H9 (cell line): ENCODE measurements at regions not wholly inside any gene's neighbourhood (a gene's known extent, or its start where the extent isn't known, plus 50 kb on each side); places are given as distances from the start of the nearest gene placed in this dataset.

Source experiments
- DNase-seq: peaks from one replicate; pipeline ENCODE4 v3.0.0-alpha.2; 2017
- H2AFZ ChIP-seq: one replicate; pipeline ENCODE4 v1.6.1; 2013; ENCODE audit warnings: mild to moderate bottlenecking, low read length, control low read depth, moderate library complexity
- H2AK5ac ChIP-seq: 2 replicates; pipeline ENCODE4 v1.6.1; 2013; ENCODE audit warnings: low read length, control low read depth, mixed read lengths; ENCODE audit not compliant: insufficient read length
- H2BK120ac ChIP-seq: one replicate; pipeline ENCODE4 v1.6.1; 2013; ENCODE audit warnings: low read depth, mild to moderate bottlenecking, low read length, control low read depth, inconsistent platforms; ENCODE audit not compliant: poor library complexity, severe bottlenecking
- H2BK12ac ChIP-seq: 2 replicates; pipeline ENCODE4 v1.6.1; 2013; ENCODE audit warnings: low read length, control low read depth, mixed read lengths, low read depth; ENCODE audit not compliant: insufficient read length
- H2BK15ac ChIP-seq: 2 replicates; pipeline ENCODE4 v1.6.1; 2013; ENCODE audit warnings: low read depth, low read length, control low read depth
- H2BK20ac ChIP-seq: one replicate; pipeline ENCODE4 v1.6.1; 2013; ENCODE audit warnings: low read depth, mild to moderate bottlenecking, low read length, control low read depth, inconsistent platforms; ENCODE audit not compliant: poor library complexity, severe bottlenecking
- H2BK5ac ChIP-seq: 2 replicates; pipeline ENCODE4 v1.6.1; 2013; ENCODE audit warnings: low read length, control low read depth, mixed read lengths; ENCODE audit not compliant: insufficient read length
- H3K14ac ChIP-seq: 2 replicates; pipeline ENCODE4 v1.6.1; 2013; ENCODE audit warnings: low read length, control low read depth; ENCODE audit not compliant: insufficient read depth
- H3K18ac ChIP-seq: 2 replicates; pipeline ENCODE4 v1.6.1; 2013; ENCODE audit warnings: low read depth, mild to moderate bottlenecking, mixed read lengths, low read length, control low read depth; ENCODE audit not compliant: insufficient read length
- H3K23ac ChIP-seq: 2 replicates; pipeline ENCODE4 v1.6.1; 2013; ENCODE audit warnings: low read length, control low read depth, mixed read lengths, low read depth; ENCODE audit not compliant: insufficient read length
- H3K23me2 ChIP-seq: 2 replicates; pipeline ENCODE4 v1.6.1; 2013; ENCODE audit warnings: low read depth, mild to moderate bottlenecking, mixed read lengths, low read length, control low read depth; ENCODE audit not compliant: insufficient read length, poor library complexity, severe bottlenecking
- H3K27ac ChIP-seq: 2 replicates; pipeline ENCODE4 v1.5.1; 2013; ENCODE audit warnings: low read length, control low read depth, mixed read lengths, low read depth; ENCODE audit not compliant: insufficient read length
- H3K27me3 ChIP-seq: 2 replicates; pipeline ENCODE4 v1.6.1; 2013; ENCODE audit warnings: low read length, control low read depth, inconsistent platforms; ENCODE audit not compliant: insufficient read depth
- H3K4ac ChIP-seq: 2 replicates; pipeline ENCODE4 v1.6.1; 2013; ENCODE audit warnings: low read depth, mild to moderate bottlenecking, control low read depth, inconsistent platforms, low read length, moderate library complexity
- H3K4me1 ChIP-seq: 2 replicates; pipeline ENCODE4 v1.6.1; 2013; ENCODE audit warnings: low read length, control low read depth, inconsistent platforms; ENCODE audit not compliant: insufficient read depth
- H3K4me2 ChIP-seq: 2 replicates; pipeline ENCODE4 v1.6.1; 2013; ENCODE audit warnings: low read length, control low read depth, mixed read lengths; ENCODE audit not compliant: insufficient read length, insufficient read depth
- H3K56ac ChIP-seq: 2 replicates; pipeline ENCODE4 v1.6.1; 2013; ENCODE audit warnings: low read depth, mild to moderate bottlenecking, mixed read lengths, low read length, control low read depth; ENCODE audit not compliant: insufficient read length
- H3K79me1 ChIP-seq: 2 replicates; pipeline ENCODE4 v1.6.1; 2013; ENCODE audit warnings: low read depth, mild to moderate bottlenecking, moderate library complexity, low read length, control low read depth, inconsistent platforms; ENCODE audit not compliant: insufficient read depth, poor library complexity, severe bottlenecking
- H3K79me2 ChIP-seq: 2 replicates; pipeline ENCODE4 v1.6.1; 2013; ENCODE audit warnings: low read length, control low read depth, inconsistent platforms; ENCODE audit not compliant: insufficient read depth
- H3K9ac ChIP-seq: 2 replicates; pipeline ENCODE4 v1.6.1; 2013; ENCODE audit warnings: low read length, control low read depth, mixed read lengths; ENCODE audit not compliant: insufficient read length; ENCODE audit errors: extremely low read depth
- H3K9me3 ChIP-seq: one replicate; pipeline ENCODE4 v1.6.1; 2013; ENCODE audit warnings: low read depth, low read length, inconsistent platforms; ENCODE audit not compliant: control insufficient read depth
- H3T11ph ChIP-seq: one replicate; pipeline ENCODE4 v1.6.1; 2013; ENCODE audit warnings: mild to moderate bottlenecking, low read length, control low read depth, inconsistent platforms
- H4K20me1 ChIP-seq: one replicate; pipeline ENCODE4 v1.6.1; 2013; ENCODE audit not compliant: control insufficient read depth, insufficient read length, insufficient read depth
- H4K5ac ChIP-seq: 2 replicates; pipeline ENCODE4 v1.6.1; 2013; ENCODE audit warnings: low read depth, mild to moderate bottlenecking, mixed read lengths, low read length, control low read depth; ENCODE audit not compliant: insufficient read length
- H4K8ac ChIP-seq: replicated peaks from 2 replicates; pipeline ENCODE4 v1.6.1; 2013; ENCODE audit warnings: low read length, control low read depth, mixed read lengths, low read depth; ENCODE audit not compliant: insufficient read length
- H4K91ac ChIP-seq: 2 replicates; pipeline ENCODE4 v1.6.1; 2013; ENCODE audit warnings: low read depth, mild to moderate bottlenecking, moderate library complexity, mixed read lengths, low read length, control low read depth; ENCODE audit not compliant: insufficient read length
- H3K27ac Mint-ChIP-seq, 3 experiments: 2 replicates in 2 of 3; 3 replicates in 1 of 3; pipeline ENCODE4 v1.8.0; 2020 to 2021; ENCODE audit warnings: mixed read lengths in 3 of 3, mild to moderate bottlenecking in 1 of 3, moderate library complexity in 1 of 3
- H3K27me3 Mint-ChIP-seq: 2 replicates; pipeline ENCODE4 v1.8.0; 2021; ENCODE audit warnings: low read depth, mild to moderate bottlenecking, moderate library complexity, mixed read lengths
- H3K36me3 Mint-ChIP-seq, 3 experiments: 2 replicates in 2 of 3; 3 replicates in 1 of 3; pipeline ENCODE4 v1.8.0; 2020 to 2021; ENCODE audit warnings: low read depth in 3 of 3, mixed read lengths in 3 of 3; ENCODE audit not compliant: insufficient read depth in 1 of 3
- H3K4me1 Mint-ChIP-seq, 2 experiments: 2 replicates each; pipeline ENCODE4 v1.8.0; 2020; ENCODE audit warnings: mixed read lengths in 2 of 2
- H3K4me3 Mint-ChIP-seq, 2 experiments: 2 replicates in 1 of 2; 3 replicates in 1 of 2; pipeline ENCODE4 v1.8.0; 2020 to 2021; ENCODE audit warnings: mild to moderate bottlenecking in 2 of 2, mixed read lengths in 2 of 2, moderate library complexity in 1 of 2
- H3K9me3 Mint-ChIP-seq, 2 experiments: 2 replicates in 1 of 2; 3 replicates in 1 of 2; pipeline ENCODE4 v1.8.0; 2020; ENCODE audit warnings: mild to moderate bottlenecking in 2 of 2, mixed read lengths in 2 of 2, moderate library complexity in 1 of 2
- WGBS: extraction: QIAGEN DNeasy Blood & Tissue Kit; methylation state at CpG from one replicate; pipeline ENCODE4 v1.1.7; 2013; ENCODE audit warnings: missing lambda C conversion rate, low lambda C conversion rate, mixed read lengths; ENCODE audit not compliant: insufficient read length; ENCODE audit errors: extremely low coverage; 5-methylcytosine and 5-hydroxymethylcytosine counted together
- TF ChIP-seq, protein P1 (sequence below): fragments of 200-600 bp; sonication (generic); conservative IDR thresholded peaks from 3 replicates; pipeline ENCODE4 v1.8.0; 2021; ENCODE audit warnings: antibody characterized with exemption, mild to moderate bottlenecking

DNA sequence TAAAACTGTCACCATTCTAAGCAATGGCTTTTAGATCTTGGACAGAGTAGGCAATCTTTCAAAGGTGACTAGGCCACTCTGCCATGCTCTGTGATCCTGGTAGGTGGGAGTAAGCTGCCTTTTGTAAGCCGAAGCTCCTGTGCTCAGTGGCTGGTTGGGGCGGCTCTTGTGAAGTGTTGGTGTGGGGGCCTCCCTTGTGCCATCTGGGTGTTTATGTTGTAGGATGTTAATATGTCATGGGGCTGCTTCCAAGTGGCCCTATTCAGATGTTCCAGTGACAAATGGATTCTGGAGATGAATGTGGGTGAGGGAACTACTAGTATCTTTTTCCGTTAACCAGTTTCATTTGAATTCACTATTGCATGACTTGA lies 116.8 kb upstream of the SPRED2 start:
- Histone ChIP-seq H4K8ac (no peak overlapping the region), H3K56ac (no peak overlapping the region)
- no CpG with 5 or more reads among the region's 3 CpGs for WGBS

More for the DNA sequence above, 116.8 kb upstream of the SPRED2 start:
- Histone ChIP-seq H3K27me3 (no peaks in the 10 kb centered on the region), H3K9me3 (no peaks in the 10 kb centered on the region), H2BK12ac (no peak overlapping the region), H2AK5ac (no peak overlapping the region), H2BK5ac (no peak overlapping the region), H3K4me1 (no peaks in the 10 kb centered on the region), H2BK15ac (no peak overlapping the region), H3K4ac (no peak overlapping the region), H3K4me2 (no peak overlapping the region), H3K18ac (no peak overlapping the region), H2BK20ac (no peak overlapping the region), H3K27ac (no peak overlapping the region), H2AFZ (no peak overlapping the region), H4K20me1 (no peaks in the 10 kb centered on the region), H3K23ac (no peak overlapping the region), H3K79me1 (no peaks in the 10 kb centered on the region), H3K79me2 (no peaks in the 10 kb centered on the region), H2BK120ac (no peak overlapping the region), H3K9ac (no peak overlapping the region), H3T11ph (no peak overlapping the region), H3K14ac (no peak overlapping the region), H4K5ac (no peak overlapping the region), H3K23me2 (no peaks in the 10 kb centered on the region), H4K91ac (no peak overlapping the region)
- no peak for DNase-seq
- Mint-ChIP-seq H3K4me1 (peaks cover 3 to 4% of the 10 kb centered on the region in 2 experiments; a peak in 3 of 4 replicates), H3K27ac (no peak overlapping the region), H3K4me3 (no peak overlapping the region), H3K36me3 (no peaks in the 10 kb centered on the region; a peak in 1 of 7 replicates), H3K27me3 (peaks cover 68% of the 10 kb centered on the region), H3K9me3 (no peaks in the 10 kb centered on the region)
- TF ChIP-seq, protein P1, sequence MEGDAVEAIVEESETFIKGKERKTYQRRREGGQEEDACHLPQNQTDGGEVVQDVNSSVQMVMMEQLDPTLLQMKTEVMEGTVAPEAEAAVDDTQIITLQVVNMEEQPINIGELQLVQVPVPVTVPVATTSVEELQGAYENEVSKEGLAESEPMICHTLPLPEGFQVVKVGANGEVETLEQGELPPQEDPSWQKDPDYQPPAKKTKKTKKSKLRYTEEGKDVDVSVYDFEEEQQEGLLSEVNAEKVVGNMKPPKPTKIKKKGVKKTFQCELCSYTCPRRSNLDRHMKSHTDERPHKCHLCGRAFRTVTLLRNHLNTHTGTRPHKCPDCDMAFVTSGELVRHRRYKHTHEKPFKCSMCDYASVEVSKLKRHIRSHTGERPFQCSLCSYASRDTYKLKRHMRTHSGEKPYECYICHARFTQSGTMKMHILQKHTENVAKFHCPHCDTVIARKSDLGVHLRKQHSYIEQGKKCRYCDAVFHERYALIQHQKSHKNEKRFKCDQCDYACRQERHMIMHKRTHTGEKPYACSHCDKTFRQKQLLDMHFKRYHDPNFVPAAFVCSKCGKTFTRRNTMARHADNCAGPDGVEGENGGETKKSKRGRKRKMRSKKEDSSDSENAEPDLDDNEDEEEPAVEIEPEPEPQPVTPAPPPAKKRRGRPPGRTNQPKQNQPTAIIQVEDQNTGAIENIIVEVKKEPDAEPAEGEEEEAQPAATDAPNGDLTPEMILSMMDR: no peak
